Lung (tissue), 9 donors: ENCODE measurements at regions not wholly inside any gene's neighbourhood (a gene's known extent, or its start where the extent isn't known, plus 50 kb on each side); places are given as distances from the start of the nearest gene placed in this dataset.
"Not testable (repeated sequence)": the region's sequence is repeated elsewhere in the genome, so short reads cannot be mapped to it uniquely, and the experiment has no call there.

ENCODE experiments used
- ATAC-seq: fragments of 200-7000 bp; cut with Tn5 transposase; one replicate; pipeline ENCODE4 v1.9.1; 2020; ENCODE audit warnings: moderate number of reproducible peaks; ENCODE audit not compliant: insufficient read depth, low FRiP score
- DNase-seq, 3 donors: peaks; one replicate each; pipeline ENCODE4 v3.0.0-alpha.2; 2013 to 2017
- H3K27ac ChIP-seq, 2 donors: one replicate each; pipeline ENCODE4 v1.5.1; 2013; ENCODE audit warnings: mild to moderate bottlenecking in 2 of 2, moderate library complexity in 2 of 2, control low read depth in 1 of 2, inconsistent platforms in 1 of 2, low read depth in 1 of 2, low read length in 1 of 2
- H3K27me3 ChIP-seq, 3 donors: one replicate each; pipeline ENCODE4 v1.5.1; 2013; ENCODE audit warnings: low read length in 2 of 3; ENCODE audit not compliant: control insufficient read depth in 3 of 3, insufficient read depth in 3 of 3
- H3K36me3 ChIP-seq, 4 donors: one replicate each; pipeline ENCODE4 v1.5.1; 2013; ENCODE audit warnings: low read length in 4 of 4, mild to moderate bottlenecking in 1 of 4, moderate library complexity in 1 of 4; ENCODE audit not compliant: control insufficient read depth in 4 of 4, insufficient read depth in 4 of 4
- H3K4me1 ChIP-seq, 5 donors: one replicate each; pipeline ENCODE4 v1.5.1; 2013; ENCODE audit warnings: low read length in 5 of 5, mild to moderate bottlenecking in 2 of 5, moderate library complexity in 1 of 5; ENCODE audit not compliant: control insufficient read depth in 5 of 5, insufficient read depth in 5 of 5
- H3K4me3 ChIP-seq: one replicate; pipeline ENCODE4 v1.5.1; 2013; ENCODE audit warnings: mild to moderate bottlenecking, control low read depth, moderate library complexity
- H3K9ac ChIP-seq, 2 donors: one replicate each; pipeline ENCODE4 v1.5.1; 2013; ENCODE audit warnings: low read length in 2 of 2, control low read depth in 1 of 2; ENCODE audit not compliant: insufficient read depth in 1 of 2
- H3K9me3 ChIP-seq, 4 donors: one replicate each; pipeline ENCODE4 v1.5.1; 2013; ENCODE audit warnings: low read length in 3 of 4, mild to moderate bottlenecking in 1 of 4, moderate library complexity in 1 of 4; ENCODE audit not compliant: control insufficient read depth in 4 of 4, insufficient read depth in 3 of 4
- WGBS, 2 donors: extraction: QIAGEN DNeasy Blood & Tissue Kit; methylation state at CpG; one replicate each; pipeline ENCODE4 v1.1.7; 2013; 5-methylcytosine and 5-hydroxymethylcytosine counted together
- donor health status: Bipolar disorder and iron deficiency.
- donor health status: healthy.
- donor health status: DM: yes; HTN: yes; CAD: no.

- not testable (repeated sequence) for DNase-seq, H3K27me3 ChIP-seq, H3K27ac ChIP-seq, H3K36me3 ChIP-seq, H3K9ac ChIP-seq, H3K4me3 ChIP-seq, ATAC-seq, H3K4me1 ChIP-seq, H3K9me3 ChIP-seq
- WGBS, 2 donors: no CpG with 5 or more reads among the region's 17 CpGs
These were observed 4471.5 kb upstream of the TPTE start for GRCh38 chr21:6049930-6050329.

- H3K27me3 ChIP-seq, H3K36me3 ChIP-seq, DNase-seq, H3K4me3 ChIP-seq, H3K4me1 ChIP-seq, H3K9me3 ChIP-seq, ATAC-seq, H3K27ac ChIP-seq, H3K9ac ChIP-seq: not testable (repeated sequence)
- WGBS, 2 donors: no CpG with 5 or more reads among the region's 5 CpGs
These were observed 4469.3 kb upstream of the TPTE start for GRCh38 chr21:6052109-6052508.

GRCh38 chr21:6053145-6053544 lies 4468.2 kb upstream of the TPTE start:
- not testable (repeated sequence) for ATAC-seq, H3K4me1 ChIP-seq, H3K27me3 ChIP-seq, DNase-seq, H3K9me3 ChIP-seq, H3K27ac ChIP-seq, H3K36me3 ChIP-seq, H3K9ac ChIP-seq, H3K4me3 ChIP-seq
- no CpG with 5 or more reads among the region's 25 CpGs for WGBS, 2 donors

DNA sequence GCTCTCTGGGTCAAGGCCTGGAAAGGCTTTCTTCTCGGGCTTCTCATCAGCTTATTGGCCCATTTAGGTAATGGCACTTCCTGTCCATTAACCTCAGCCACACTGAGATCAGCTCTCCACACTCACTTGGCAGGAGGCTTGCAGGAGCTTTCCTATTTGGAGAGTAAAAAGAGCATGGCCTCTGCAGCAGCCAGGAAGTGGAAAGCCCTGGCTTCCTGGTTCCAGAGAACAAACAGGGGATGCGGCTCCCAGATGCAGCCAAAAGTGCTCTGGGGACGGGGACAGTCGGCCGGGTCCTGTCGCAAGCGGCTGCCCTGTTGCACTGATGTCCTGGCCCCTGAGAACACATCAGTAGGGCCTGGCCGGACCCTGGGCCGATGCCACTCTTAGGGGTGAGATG lies 4462.4 kb upstream of the TPTE start:
- not testable (repeated sequence) for H3K27me3 ChIP-seq, H3K9ac ChIP-seq, ATAC-seq, DNase-seq, H3K4me1 ChIP-seq, H3K36me3 ChIP-seq, H3K9me3 ChIP-seq, H3K27ac ChIP-seq, H3K4me3 ChIP-seq
- WGBS, 2 donors: no CpG with 5 or more reads among the region's 9 CpGs

DNA sequence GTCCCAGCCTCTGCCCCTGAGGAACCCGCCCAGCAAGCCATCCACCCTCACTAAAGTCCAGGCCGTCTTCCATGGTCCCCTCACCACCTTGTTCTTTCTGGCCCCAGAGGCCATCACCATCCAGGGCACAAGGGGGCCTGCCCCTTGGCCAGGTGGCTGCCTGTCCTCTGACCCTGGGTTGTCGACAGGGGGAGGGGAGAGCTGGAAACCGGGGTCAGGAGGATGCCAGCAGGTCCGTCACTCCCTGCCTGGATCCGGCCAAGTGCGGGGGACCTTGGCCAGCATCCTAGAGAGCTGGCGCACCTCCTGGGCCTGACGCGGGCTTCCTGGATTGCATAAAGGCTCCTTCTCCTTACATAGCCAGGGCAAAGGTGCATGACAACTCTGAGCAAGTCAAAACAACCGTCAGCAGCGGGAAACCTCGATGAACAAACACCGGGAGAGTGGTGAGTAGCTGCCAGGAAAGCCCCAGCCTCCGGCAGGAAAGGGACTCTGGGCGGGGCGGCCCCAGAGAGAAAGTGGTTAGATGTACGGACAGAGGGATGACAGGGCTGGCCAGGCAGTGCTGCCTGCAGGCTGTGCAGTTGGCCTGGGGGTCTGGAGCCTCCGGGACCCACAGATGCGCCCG lies 4461.2 kb upstream of the TPTE start:
- not testable (repeated sequence) for H3K27ac ChIP-seq, H3K9me3 ChIP-seq, DNase-seq, H3K9ac ChIP-seq, H3K27me3 ChIP-seq, H3K4me3 ChIP-seq, H3K36me3 ChIP-seq, H3K4me1 ChIP-seq
- peak; percentile 64 for ATAC-seq
- no CpG with 5 or more reads among the region's 21 CpGs for WGBS, 2 donors

DNA sequence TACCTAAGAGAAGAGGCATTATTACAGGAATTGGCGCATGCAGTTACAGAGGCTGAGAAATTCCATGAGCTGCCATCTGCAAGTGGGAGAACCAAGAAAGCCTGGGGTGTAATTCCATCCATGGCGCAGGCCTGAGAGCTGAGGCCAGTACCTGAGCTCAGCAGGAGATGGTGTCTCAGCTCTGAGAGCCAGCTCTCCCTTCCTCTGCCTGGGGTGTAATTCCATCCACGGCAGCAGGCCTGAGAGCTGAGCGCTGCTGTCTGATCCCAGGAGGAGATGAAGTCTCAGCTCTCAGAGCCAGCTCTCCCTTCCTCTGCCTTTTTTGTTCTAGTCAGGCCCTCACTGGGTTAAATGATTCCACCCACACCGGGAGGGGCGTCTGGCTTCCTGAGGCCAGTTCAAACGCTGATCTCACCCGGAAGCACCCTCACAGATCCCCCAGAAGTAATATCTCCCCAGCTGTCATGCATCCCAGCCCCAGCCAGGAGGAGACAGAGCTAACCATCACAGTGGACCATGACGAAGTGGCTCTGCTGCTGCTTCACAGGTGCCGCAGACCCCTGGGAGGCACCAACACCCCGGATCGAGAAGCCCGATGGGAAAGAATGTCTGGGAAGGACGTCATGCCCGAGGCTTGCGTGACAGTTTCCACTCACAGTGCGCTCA lies 4454.9 kb upstream of the TPTE start:
- H3K9me3 ChIP-seq, DNase-seq, ATAC-seq, H3K4me1 ChIP-seq, H3K9ac ChIP-seq, H3K4me3 ChIP-seq, H3K27ac ChIP-seq, H3K27me3 ChIP-seq, H3K36me3 ChIP-seq: not testable (repeated sequence)
- WGBS, 2 donors: no CpG with 5 or more reads among the region's 17 CpGs

DNA sequence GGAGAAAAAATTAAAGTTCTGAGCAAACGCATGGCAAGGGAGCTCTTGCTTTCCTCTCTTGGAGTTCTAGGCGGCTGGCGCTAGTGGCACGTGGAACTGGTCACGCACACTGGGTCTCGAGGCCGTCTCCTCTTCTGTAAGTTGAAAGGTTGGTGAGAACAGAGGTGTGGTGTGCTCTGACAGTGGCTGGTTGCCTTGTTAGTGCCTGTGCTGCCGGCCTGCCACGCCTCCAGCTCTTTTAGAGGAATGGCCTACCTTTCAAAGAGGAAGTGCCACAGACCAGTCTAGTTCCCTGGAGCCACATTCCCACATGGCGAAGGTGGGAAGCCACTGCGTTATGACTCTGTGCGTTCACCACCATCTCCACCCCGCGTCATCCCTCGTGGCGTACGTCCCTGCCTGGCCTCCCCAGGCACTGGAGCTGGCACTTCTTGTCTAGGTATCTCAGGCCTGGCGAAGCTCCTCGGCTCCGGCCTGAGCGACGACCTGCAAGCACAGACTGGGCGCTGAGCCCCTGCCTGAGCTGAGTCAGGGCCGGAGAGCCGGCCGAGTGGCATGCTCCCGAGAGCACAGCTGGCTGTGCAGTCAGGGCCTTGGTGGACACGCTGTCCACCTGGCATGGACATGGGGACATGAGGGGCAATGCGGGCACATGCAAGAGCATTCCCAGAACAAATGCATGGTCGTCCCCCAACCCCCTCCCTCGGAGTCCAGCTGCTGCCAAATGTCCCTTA lies 4453.1 kb upstream of the TPTE start:
- no CpG with 5 or more reads among the region's 31 CpGs for WGBS, 2 donors
- ATAC-seq, DNase-seq, H3K27ac ChIP-seq, H3K36me3 ChIP-seq, H3K9me3 ChIP-seq, H3K9ac ChIP-seq, H3K27me3 ChIP-seq, H3K4me1 ChIP-seq, H3K4me3 ChIP-seq: not testable (repeated sequence)

DNA sequence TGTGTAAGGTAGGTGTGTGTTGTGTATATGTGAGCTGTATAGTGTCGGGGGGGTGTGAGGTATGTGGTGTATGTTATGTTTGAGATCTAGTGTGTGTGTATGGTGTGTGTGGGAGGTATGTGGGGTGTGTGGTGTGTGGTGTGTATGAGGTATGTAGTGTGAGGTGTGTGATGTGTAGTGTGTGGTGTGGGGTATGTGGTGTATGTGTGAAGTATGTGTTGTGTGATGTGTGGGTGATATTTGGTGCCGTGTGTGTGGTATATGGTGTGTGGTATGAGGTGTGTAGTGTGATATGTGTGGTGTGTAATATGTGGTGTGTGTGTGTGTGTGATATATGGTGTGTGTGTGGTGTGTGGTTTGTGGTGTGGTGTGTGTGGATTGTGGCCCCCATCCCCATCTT lies 4451.2 kb upstream of the TPTE start:
- H3K36me3 ChIP-seq, H3K9me3 ChIP-seq, H3K27me3 ChIP-seq, H3K27ac ChIP-seq, H3K4me3 ChIP-seq, ATAC-seq, H3K4me1 ChIP-seq, H3K9ac ChIP-seq, DNase-seq: not testable (repeated sequence)
- WGBS, 2 donors: 98 to 100% methylated on average over 1 of the region's 2 CpGs
